AG20443 (cell line): ENCODE measurements at regions not wholly inside any gene's neighbourhood (a gene's known extent, or its start where the extent isn't known, plus 50 kb on each side); places are given as distances from the start of the nearest gene placed in this dataset.
A peak's percentile ranks its signal among the peaks of the same experiment; 100 is the strongest.
"Not testable (repeated sequence)": the region's sequence is repeated elsewhere in the genome, so short reads cannot be mapped to it uniquely, and the experiment has no call there.

Source experiments
- DNase-seq: peaks from one replicate; pipeline ENCODE4 v3.0.0; 2012; ENCODE audit warnings: low spot score, mixed read lengths

GRCh38 chr12:89227774-89228173 is 124.5 kb downstream of the DUSP6 start:
- DNase-seq, result no peak

GRCh38 chr12:89225808-89226411 is 126.4 kb downstream of the DUSP6 start:
- peak; percentile 80 for DNase-seq

DNA sequence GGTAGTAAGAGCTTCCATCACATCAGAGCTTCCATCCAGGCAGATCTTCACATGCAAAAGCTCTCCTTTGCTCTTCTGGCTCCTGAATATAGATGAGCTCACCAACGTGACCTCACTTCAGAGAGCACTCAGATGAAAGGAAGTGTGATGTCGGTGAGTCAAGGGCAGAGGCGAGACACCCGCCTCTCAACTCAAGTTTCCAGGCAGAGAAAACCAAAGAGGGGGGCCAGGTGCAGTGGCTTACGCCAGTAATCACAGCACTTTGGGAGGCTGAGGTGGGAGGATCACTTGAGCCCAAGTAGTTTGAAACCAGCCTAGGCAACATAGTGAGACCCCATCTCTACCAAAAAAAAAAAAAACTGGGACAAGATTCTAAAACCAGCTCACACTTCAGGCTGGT is 126.9 kb downstream of the DUSP6 start:
- peak; percentile 73 for DNase-seq

- DNase-seq, result not testable (repeated sequence)
Observed at GRCh38 chr12:89222580-89222979, 129.7 kb downstream of the DUSP6 start.

- no peak for DNase-seq
Observed at GRCh38 chr12:89217472-89217871, 134.8 kb downstream of the DUSP6 start.

- no peak for DNase-seq
Observed at GRCh38 chr12:89216211-89216952, 135.9 kb downstream of the DUSP6 start.

- no peak for DNase-seq
Observed at GRCh38 chr12:89215196-89215595, 137.1 kb downstream of the DUSP6 start.

DNA sequence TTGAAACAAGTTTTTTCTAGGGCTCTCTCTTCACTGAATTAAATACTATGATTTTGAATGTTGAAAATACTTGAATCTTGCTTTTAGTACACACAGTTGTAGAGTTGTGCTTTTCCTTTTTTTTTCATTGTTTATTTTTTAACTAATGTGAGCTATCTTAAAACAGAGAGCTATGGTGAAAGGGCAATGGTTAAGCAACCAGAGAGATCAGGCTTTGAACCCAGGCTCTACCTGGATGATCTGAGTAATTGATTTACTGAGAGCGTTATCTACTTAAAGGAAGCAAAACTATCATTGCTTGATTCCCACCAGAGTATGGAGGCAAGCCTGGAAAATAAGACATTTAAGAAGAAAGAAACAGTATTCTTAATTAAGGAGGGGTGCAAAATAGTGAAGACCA is 138.6 kb downstream of the DUSP6 start:
- DNase-seq, result no peak

DNA sequence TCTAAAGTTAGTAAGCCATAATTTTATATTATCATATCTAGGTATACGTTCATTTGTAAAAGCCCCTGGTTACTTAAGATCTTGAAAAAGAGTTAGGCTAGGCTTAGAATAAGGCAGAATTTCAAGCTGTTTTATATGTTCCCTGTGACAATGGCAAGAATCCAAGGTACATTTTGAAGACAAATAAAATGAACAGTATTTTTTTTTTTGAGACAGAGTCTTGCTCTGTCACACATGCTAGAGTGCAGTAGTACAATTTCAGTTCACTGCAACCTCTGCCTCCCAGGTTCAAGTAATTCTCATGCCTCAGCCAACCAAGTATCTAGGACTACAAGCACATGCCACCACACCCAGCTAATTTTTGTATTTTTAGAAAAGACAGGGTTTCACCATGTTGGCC is 139.2 kb downstream of the DUSP6 start:
- no peak for DNase-seq

DNA sequence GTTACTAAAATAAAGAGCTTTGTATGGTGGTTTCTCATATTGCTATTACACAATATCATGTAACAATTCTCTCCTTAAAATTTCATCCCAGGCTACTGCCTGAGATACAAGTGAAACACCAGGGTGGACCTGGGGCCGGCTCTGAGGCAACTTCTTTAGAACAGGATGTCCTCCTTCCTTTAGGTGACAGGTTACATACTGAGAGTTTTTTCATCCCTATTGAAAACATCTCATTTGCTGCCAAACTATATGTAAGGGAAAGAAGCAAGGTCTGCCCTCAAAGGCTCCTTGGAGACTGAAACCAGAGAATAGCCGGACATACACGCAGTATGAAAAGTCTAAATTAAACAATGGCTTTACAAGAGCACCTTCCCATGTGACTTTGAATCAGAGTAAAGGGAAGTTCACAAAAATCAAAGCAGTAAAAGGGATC is 139.9 kb downstream of the DUSP6 start:
- DNase-seq, result no peak

DNA sequence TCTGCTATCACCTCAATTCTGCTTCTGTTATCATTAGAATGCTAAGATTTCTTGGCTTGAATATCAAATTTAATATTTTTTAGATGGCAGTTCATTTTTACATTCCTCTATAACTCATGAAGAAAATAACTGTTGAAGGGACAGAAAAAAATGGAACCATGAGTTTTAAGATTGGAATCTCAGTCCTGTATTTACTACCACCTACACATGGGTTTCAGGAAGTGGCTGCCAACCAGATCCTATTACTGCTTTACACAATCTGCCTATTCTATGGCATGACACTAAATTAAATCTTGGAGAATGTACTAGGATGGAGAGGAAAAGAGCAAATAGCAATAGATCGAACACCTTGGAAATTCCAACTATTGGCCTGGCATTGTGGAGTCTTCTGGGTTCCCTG is 140.8 kb downstream of the DUSP6 start:
- no peak for DNase-seq

GRCh38 chr12:89210277-89210676 is 142.0 kb downstream of the DUSP6 start:
- no peak for DNase-seq

- peak; percentile 15 for DNase-seq
Observed at GRCh38 chr12:89208661-89209096, 143.6 kb downstream of the DUSP6 start.

DNA sequence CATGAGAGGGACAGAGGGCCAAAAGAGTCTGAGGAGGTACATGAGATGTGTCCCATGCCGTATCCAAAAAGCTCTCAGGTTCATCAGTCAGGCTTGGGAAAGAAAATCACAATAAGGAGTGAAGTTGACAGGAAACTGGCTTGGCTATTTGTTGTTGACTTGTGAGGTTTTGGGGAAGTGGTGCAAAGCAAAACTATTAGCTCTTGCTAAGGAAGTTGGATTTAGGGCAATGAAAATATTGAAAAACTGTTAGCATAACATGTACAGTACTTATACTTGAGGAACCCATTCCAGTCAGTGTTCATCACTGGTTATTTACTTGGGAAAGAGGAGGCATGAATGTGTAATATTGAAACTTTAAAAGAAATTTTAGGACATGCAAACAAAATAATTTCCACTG is 145.9 kb downstream of the DUSP6 start:
- DNase-seq, result no peak

- DNase-seq, result no peak
Observed at GRCh38 chr12:89205517-89205916, 146.8 kb downstream of the DUSP6 start.

- DNase-seq, result no peak
Observed at GRCh38 chr12:89203144-89203543, 149.2 kb downstream of the DUSP6 start.

GRCh38 chr12:89200217-89200616 is 152.1 kb downstream of the DUSP6 start:
- DNase-seq, result no peak

DNA sequence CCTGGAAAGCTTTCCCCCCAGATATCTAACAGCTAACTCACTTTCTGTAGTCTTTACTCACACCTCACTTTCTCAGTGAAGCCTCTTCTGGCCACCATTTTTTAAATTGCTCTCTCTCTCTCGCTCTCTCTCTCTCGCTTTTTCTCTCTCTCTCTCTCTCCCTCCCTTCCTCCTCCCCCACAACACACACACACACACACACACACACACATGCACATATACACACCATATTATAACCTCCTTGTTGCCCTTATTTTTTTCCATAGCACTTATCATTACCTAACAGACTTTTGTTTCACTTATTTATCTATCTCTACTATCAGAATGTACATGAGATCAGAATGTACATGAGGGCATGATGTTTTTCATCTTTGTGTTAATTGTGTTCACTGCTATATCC is 156.8 kb downstream of the DUSP6 start:
- DNase-seq, result no peak

GRCh38 chr12:89194683-89195082 is 157.6 kb downstream of the DUSP6 start:
- no peak for DNase-seq

- DNase-seq, result no peak
Observed at GRCh38 chr12:89192429-89192828, 159.9 kb downstream of the DUSP6 start.

DNA sequence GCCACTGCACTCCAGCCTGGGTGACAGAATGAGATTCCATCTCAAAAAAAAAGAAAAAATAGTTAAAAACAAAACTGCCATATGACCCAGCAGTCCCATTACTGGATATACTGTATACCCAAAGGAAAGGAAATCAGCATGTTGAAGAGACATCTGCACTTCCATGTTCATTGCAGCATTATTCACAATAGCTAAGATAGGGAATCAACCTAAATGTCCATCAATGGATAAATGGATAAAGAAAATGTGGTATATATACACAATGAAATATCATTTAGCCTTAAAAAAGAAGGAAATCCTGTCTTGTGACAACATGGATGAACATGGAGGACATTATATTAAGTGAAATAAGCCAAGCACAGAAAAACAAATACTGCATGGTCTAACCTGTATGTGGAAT is 160.7 kb downstream of the DUSP6 start:
- DNase-seq, result not testable (repeated sequence)

GRCh38 chr12:89189448-89189847 is 162.9 kb downstream of the DUSP6 start:
- no peak for DNase-seq

DNA sequence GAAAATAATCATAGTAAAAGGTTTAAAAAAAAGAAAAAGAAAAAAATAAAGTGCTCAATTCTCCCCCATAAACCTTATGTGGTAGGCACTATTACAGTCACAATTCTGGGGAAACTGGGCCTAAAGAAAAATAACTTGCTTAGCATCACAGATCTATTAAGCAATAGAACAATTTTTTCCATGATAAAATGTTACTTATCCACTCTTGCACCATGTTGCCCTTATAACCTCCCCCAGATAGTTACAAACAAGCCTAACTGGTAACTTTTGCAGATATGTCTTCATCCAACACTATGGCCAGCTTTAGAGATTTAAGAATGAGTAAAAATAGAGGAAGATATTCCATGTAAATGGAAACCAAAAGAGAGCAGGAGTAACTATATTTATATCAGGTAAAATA is 164.8 kb downstream of the DUSP6 start:
- no peak for DNase-seq

DNA sequence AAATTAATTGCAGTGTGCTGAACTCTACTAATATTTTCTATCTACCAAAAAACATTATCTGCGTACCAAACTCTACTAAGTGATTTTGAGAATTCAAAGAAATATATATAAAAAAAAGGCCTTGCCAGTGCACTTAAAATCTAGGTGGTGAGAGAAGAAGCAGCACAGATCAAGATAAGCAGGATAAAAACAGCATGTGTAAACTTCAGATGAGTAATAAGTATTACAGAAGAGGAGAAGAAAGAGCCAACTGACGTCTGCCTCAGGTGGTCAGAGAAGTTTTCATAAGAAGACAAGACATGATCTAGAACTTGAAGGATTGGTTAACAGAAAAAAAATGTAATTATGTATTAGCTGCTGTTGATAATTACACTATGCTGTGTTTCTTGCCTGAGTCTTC is 166.4 kb downstream of the DUSP6 start:
- DNase-seq, result no peak
